GM19395 (cell line): ENCODE measurements at regions not wholly inside any gene's neighbourhood (a gene's known extent, or its start where the extent isn't known, plus 50 kb on each side); places are given as distances from the start of the nearest gene placed in this dataset.
"Not testable (repeated sequence)": the region's sequence is repeated elsewhere in the genome, so short reads cannot be mapped to it uniquely, and the experiment has no call there.

Source experiments
- ATAC-seq: cut with Tn5 transposase; IDR thresholded peaks from one replicate; pipeline ENCODE4 v1.9.1; 2021; ENCODE audit warnings: mild to moderate bottlenecking, moderate library complexity; ENCODE audit not compliant: unreplicated experiment

DNA sequence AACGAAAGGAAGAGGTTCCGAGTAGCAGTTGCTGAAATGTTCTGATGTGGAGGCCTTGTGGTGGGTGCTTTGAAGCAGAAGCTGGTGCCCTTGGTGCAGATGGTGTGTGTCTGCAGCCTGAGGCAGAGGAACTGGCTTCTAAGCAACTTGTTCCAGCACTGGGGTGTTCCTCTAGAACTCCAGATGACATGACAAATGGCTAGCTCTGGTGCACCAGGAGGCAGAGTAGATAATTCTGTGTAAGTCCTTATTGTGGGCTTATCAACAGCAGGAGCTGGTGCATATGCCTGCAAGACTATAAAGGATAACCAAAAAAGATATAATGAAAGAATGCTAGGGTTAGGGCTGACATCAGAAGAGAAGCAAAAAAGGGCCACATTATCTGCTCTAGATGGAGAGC lies 76.5 kb downstream of the ARL5B start:
- no peak for ATAC-seq

DNA sequence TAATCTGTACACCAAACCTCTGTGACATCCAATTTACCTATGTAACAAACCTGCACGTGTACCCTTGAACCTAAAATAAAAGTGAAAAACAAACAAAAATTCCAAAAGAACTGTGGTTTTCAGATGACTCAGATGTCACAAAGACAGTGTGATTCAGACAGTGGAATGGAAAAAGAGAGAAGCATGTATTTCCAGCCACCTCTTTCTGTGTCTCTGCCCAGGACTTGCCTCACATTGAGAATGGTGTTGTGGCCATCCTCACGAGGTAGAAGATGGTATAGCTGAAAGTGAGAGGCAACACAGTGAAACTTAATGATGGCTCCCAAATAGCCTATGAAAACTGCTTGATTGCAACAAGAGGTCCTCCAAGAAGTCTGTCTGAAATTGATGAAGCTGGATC lies 78.0 kb downstream of the ARL5B start:
- no peak for ATAC-seq

DNA sequence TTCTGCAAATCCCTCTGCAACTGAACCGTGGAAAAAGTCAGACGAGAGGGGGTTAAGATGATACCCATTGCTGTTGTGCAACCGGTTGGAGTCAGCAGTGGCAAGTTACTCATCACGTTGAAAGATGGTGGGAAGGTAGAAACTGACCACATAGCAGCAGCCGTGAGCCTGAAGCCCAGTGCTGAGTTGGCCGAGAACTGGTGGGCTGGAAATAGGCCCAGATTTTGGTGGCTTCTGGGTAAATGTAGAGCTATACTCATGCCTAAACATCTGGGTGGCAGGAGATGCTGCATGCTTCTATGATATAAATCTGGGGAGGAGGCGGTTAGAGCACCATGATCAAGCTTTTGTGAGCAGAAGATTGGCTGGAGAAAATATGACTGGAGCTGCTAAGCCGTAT lies 78.6 kb downstream of the ARL5B start:
- no peak for ATAC-seq

DNA sequence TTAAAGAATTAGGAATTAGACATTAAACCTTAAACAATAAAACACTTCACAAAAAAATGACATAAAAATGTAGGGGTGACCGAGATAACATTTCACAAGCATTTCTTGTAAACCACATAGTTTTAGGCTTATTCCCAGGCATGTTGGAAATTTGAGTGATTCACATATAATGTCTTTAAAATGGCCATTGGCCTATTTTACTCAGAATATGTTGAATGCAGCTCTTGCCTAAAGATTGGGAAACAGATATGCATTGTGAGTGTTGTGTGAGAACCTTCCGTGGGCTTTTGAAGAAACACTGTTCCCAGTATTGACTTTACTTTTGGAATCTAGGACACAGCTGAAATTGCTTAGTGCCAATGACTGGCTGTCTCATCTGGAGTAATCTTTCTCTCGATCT lies 79.6 kb downstream of the ARL5B start:
- ATAC-seq: no peak

DNA sequence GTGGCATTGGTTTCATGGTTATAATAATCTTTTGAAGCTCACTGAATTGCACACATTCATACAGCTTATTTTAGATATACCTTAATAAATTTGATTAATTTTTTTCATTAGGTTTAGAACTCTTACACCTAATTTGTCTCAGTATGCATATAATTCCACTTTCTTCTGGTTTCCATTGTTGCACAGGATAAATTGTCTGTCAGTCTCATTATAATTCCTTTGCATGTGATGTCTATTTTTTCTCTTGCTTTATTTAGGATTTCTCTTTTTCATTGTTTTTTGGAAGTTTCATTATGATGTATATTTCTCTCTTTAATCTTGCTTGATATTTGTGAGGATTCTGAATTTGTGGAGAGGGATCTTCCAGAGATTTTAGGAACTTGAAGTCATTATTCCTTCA lies 84.7 kb downstream of the ARL5B start:
- ATAC-seq: no peak

DNA sequence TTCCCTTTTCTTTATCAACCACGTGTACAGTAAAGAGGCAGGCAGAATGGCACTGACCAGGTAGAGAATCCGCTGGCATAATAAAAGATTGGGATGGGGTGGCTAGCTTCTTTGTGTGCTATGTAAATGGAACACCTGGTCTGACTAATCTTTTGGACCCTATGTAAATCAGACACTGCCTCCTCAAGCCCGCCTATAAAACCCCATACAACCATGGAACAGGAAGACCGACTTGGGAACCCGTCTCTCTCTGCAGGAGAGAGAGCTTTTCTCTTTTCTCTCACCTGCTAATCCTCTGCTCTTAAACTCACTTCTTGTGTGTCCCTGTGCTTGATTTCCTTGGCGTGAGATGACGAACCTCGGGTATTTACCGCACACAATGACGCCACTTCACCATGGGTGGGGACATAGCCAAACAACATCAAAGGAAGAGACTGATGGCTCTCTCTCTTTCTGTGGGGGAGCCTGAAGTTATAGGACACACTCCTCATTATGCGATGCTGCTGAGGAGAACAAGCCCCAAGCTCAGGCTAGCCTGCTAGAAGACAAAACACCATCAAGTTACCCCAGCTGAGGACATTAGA lies 94.2 kb downstream of the ARL5B start:
- no peak for ATAC-seq

DNA sequence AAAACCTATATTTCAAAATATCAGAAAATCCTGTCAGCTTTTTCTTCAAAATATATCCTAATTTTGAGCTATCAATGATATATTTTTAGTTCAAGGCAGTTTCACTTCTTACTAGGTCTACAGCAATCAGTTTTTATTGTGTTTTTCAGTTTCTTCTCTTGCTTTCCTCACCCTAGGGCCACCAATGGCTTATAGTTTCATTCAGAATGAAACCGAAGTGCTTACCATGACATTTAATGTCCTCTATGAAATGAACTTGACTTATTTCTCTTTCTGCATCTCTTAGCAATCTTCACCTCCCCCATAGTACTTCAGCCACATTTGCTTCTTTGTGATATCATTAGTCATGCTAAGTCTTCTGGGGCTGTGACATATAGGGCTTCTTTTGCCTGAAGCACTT lies 100.3 kb downstream of the ARL5B start:
- ATAC-seq: peak; percentile 91

DNA sequence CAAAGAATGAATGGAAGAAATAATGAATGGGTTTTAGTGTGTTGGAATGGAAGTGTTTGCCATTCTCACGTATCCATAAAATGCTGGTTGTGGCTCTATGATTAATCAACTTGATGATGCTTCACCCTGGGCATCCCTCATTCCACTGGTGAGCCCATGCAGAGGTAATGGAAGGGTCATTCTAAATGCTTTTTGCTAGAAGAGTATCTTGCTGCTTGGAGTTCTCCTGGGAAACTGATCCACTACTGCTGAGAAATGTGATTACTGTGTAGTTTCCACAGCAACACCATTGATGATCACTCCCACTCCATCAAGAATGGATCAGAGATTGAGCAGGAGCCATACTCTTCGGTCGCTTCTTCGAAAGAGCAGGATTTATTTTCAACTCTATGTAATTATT lies 101.6 kb downstream of the ARL5B start:
- ATAC-seq: no peak

DNA sequence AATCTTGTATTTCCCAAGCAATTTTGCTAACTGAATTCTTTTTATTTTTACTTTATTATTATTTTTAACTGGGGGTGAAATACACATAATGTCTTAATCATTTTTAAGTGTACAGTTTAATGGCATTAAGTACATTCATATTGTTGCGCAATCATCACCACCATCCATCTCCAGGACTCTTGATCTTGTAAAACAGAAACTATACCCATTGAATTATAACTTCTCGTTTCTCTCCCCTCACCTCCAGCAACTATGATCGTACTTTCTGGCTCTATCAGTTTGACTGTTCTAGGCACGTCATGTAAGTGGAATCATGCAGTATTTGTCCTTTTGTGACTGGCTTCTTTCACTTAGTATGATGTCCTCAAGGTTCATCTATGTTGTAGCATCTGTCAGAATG lies 108.8 kb downstream of the ARL5B start:
- ATAC-seq: no peak

DNA sequence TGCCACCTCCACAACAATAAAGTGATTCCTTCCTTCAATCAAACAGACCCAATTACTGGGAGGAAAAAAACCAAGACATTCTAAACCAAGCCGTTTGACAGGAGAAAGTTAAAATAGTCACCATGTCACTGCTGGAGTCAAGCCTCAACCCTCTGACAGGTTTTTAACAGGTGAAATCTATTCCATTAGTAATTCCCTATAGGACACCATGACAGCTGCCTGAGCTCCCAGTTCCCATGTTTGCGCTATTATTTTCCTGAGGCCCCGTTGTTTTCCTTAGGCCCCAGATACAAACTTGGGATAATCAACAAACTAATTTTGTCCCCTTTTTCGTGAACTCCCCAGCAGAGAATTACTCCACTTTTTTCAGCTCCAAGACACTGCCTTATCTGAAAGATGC lies 113.9 kb downstream of the ARL5B start:
- no peak for ATAC-seq

DNA sequence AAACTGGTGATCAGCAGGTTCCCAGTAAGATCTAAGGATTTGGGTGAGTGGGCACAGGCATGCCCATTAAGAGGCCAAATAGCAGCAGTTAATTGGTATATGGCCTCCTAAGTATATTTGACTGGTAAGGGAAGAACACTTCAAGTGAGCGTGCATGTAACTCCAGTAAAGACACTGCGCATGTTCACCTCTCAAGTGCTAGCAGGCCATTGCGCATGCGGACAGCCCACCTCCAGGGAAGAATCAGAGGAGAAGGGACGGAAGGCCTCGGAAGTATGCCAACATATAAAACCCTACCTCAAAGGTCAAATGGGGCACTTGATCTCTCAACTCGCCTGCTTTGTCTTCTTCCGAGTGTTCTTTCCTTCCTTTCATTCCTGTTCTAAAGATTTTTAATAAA lies 118.0 kb downstream of the ARL5B start:
- ATAC-seq: no peak

DNA sequence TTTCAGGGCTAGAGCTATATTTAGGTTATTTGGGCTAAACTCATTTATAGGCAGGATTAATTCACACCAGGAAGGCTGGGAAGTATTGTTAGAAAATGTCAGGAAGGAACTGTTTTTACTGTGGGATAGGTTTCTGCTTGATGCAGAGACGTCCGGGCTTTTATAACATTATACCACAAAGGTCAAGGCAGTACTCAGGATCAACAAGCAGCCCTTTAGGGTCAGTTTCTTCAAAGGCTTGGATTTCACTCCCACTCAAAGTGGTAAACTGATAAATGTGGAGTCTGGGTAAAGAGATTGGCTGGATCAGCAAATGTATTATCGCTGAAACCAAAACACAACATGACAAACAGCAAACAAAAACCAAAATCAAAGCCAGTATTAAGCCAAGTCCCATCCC lies 127.2 kb downstream of the ARL5B start:
- ATAC-seq: no peak

DNA sequence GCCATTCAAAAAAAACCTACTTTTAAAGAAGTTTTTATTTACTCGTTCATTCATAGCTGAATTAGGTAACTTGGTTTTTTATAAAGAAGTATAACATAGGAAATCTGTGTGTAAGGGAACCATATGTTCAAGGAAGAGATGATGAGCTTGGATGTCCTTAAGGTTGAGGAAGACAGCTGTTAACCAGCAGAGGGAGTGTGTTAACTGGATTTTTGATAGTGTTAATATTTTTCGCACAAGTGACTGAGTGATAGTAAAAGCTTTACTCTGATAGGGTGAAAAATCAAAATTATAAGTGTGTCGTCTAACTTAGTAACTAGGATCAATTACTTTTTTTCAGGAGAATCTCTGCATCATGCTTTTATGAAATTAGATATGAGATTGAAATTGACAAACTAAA lies 134.7 kb downstream of the ARL5B start:
- no peak for ATAC-seq

DNA sequence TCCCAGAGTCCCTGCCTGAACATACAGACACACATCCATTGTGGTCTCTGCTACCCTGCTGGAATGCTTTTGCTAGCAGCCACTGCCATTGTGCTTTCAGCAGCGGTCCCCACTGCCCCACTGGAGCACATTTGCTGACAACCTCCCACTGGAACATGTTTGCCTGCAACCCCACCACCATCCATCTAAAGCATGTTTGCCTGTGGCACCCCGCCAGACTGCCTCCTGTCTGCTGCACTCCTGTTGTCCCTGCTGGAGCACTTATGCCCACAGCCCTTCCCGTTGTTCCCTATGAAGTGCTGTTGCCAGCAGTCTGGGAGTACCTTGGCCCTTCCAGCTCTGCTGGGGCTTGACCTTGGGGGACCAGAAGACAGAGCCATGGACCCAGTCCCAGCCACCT lies 136.3 kb downstream of the ARL5B start:
- no peak for ATAC-seq

DNA sequence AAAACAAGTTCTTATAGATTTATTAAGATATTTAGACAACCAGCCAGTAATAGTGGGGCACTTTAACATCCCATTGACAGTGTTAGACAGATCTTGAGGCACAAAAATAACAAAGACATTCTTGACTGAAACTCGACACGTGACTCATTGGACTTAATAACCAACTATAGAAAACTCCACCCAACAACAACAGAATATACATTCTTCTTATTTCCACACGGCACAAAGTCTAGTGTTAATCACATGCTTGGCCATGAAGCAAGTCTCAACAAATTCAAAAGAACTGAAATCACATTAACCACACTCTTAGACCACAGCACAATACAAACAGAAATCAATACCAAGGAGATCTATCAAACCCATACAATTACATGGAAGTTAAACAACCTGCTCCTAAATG lies 138.1 kb downstream of the ARL5B start:
- ATAC-seq: no peak

DNA sequence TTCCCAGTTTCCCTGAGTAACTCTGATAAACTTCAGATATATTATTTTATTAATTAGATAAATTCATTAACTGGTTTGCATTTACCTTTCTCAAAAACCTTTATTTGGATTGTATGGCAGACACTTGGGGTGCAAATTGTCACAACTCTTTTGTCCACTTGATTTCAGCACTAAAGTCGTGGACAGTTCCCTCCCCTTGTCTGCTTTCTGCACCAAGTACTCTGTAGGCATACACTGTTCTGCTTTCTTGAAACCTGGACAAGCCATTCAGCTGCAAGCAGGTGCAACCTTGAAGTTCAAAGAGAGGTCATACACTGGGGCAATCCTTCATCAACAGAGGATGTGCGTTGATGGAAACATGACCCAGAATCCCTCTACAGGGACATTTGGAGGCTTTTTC lies 162.9 kb downstream of the ARL5B start:
- ATAC-seq: no peak

DNA sequence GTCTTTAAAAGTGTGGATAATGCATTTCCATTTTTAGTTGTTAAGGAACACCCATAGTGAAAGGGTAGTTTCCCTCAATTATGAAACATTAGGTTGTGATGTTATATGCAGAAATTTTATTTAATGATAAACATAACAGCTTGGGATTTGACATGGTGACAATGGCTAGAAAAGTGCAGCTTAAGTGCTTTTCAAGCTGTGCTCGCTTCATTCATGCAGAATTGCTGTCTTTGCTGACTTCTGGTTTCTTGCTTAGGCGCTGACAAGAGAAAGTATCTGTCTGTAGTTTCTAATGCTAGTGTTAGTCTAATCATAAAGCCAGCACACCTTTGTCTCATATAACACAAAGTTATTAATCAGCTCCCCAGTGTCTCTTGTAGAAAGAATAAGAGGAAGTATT lies 170.0 kb downstream of the ARL5B start:
- ATAC-seq: no peak

DNA sequence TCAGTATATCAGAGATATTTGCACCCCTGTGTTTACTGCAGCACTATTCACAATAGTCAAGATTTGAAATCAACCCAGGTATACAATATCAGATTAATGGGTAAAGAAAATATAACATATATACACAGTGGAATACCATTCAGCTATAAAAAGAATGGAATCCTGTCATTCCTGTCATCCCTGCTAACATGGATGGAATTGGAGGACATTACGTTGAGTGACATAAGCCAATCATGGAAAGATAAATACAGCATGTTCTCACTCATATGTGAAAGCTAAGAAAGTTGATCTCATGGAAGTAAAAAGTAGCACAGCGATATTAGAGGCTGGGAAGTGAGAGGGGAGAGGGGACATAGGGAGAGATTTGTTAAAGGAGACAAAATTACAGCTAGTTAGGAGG lies 171.0 kb downstream of the ARL5B start:
- no peak for ATAC-seq

DNA sequence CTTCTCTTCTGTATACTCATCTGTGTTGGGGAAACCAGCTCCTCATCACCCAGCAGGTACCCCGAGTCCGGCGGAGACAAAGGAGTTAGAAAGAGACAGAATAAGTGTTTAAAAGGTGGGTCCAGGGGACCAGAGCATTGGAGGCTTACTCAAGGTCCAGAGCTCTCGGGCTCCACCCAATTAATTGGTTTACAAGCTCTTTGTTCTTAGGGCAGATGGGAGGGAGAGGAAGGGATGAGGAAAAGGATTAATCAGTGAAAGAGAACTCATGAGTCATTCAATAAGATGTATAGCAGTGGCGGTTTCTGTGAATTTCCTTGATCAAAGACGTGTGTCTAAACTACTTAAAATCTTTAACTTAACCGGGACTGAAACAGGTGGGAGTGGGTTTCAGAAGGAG lies 192.0 kb upstream of the MALRD1 start:
- not testable (repeated sequence) for ATAC-seq

DNA sequence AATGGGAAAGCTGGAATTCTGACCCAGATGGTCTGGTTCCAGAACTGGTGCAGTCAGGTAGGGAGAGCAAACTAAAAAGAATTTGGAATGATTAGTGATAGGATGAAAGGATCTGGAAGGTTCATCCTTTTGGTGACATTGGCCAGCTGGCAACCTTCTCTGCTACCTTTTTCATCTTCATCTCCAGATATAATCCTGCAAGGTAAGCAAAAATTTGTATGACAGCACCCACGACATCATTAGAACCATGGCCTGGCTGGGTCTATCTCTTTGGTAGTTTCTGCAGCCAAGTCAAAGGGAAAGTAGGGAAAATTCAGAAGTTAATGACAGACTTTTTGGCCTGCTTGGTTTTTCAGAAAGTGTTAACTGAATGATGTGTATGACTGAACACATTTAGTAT lies 188.9 kb upstream of the MALRD1 start:
- no peak for ATAC-seq

DNA sequence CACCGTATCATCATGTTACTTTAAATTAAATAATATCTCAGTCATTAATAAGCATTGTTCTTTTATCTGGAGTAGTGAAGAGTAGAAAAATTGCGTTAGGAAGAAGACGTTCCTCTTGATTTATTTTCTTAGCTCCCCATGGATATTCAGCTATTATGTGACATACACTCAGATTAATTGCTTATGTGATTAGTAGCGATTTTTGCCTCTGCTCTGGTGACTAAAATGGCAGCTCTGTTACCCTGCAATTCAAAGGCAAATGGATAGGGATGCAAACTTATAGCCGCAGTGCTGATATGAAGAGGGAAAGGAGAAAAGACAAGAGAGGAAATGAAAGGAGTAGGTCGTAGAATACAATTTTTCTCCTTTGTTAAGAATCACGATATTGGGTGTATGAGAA lies 188.4 kb upstream of the MALRD1 start:
- no peak for ATAC-seq

DNA sequence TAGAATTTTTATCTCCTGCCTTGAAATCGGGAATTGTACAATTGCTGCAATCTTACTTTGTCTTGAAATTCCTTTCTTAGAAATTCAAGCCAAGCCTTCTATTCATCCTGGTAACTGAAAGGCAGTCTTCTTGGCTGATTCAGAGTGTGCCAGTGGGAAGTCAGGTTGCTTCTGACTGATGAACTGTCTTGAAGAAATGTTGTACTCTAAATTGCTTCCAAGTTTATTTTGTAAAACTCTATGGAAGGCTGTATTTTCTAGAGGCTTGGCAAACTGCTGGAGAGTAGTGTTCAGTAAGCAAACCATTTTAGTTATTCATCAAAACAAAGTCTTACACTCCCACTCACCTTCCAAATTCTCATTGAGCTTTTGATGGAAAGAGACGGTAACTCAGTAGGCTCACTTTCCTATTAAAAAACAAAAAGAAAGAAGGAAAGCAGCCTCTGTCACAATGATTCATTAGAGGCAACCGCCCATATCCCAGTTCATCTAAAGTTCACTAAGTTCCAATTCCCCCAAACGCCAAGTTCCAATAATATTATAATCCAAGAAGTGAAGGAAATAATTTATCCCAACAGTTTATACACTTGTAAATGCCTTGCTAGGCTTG lies 187.9 kb upstream of the MALRD1 start:
- ATAC-seq: no peak

DNA sequence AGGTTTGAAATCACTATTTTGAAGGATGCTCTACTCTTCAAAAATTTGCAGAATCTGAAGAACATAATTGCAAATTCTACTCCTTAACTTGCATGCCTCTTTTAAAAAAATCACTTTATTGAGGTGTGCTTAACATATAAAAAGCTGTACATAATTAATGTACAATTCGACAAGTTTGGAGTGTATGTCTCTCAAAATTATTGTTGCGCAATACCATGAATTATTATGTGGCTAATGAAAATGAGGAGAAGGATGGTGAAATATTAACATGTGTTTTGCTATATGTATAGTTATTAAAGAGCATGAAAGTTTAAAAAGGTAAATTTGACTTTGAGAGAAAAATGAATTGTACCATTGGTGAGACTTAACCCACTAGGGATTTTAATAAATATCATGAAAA lies 187.2 kb upstream of the MALRD1 start:
- no peak for ATAC-seq
